Ovary (tissue), 3 donors: ENCODE measurements at regions not wholly inside any gene's neighbourhood (a gene's known extent, or its start where the extent isn't known, plus 50 kb on each side); places are given as distances from the start of the nearest gene placed in this dataset.

ENCODE experiments used
- EP300 ChIP-seq: sonication (generic); formaldehyde crosslinking; IDR thresholded peaks from one replicate; pipeline ENCODE4 v1.6.1; 2017; ENCODE audit warnings: antibody characterized with exemption
- POLR2A ChIP-seq: fragments of 450-650 bp; IDR thresholded peaks from one replicate; pipeline ENCODE4 v1.6.1; 2017; ENCODE audit warnings: antibody characterized with exemption, mild to moderate bottlenecking, moderate library complexity
- TF ChIP-seq, protein P1 (sequence below), 3 donors: fragments of 450-650 bp in 2 of 3; fragments of 200-600 bp in 1 of 3; IDR thresholded peaks; one replicate each; pipeline versions ENCODE4 v1.5.1 to v1.8.0; 2016 to 2022; ENCODE audit warnings: antibody characterized with exemption in 3 of 3, mild to moderate bottlenecking in 1 of 3
- donor health status: DM: no; HTN: no; CAD: no.

- TF ChIP-seq EP300 (no peak), POLR2A (no peak)
- TF ChIP-seq, protein P1, sequence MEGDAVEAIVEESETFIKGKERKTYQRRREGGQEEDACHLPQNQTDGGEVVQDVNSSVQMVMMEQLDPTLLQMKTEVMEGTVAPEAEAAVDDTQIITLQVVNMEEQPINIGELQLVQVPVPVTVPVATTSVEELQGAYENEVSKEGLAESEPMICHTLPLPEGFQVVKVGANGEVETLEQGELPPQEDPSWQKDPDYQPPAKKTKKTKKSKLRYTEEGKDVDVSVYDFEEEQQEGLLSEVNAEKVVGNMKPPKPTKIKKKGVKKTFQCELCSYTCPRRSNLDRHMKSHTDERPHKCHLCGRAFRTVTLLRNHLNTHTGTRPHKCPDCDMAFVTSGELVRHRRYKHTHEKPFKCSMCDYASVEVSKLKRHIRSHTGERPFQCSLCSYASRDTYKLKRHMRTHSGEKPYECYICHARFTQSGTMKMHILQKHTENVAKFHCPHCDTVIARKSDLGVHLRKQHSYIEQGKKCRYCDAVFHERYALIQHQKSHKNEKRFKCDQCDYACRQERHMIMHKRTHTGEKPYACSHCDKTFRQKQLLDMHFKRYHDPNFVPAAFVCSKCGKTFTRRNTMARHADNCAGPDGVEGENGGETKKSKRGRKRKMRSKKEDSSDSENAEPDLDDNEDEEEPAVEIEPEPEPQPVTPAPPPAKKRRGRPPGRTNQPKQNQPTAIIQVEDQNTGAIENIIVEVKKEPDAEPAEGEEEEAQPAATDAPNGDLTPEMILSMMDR (IDR thresholded peaks at IDR 0.05), result no peak
Observed at GRCh38 chr20:29741894-29742698, 1515.4 kb upstream of the DEFB115 start.
